ENCODE measurements at regions not wholly inside any gene's neighbourhood (a gene's known extent, or its start where the extent isn't known, plus 50 kb on each side); places are given as distances from the start of the nearest gene placed in this dataset.

DNA sequence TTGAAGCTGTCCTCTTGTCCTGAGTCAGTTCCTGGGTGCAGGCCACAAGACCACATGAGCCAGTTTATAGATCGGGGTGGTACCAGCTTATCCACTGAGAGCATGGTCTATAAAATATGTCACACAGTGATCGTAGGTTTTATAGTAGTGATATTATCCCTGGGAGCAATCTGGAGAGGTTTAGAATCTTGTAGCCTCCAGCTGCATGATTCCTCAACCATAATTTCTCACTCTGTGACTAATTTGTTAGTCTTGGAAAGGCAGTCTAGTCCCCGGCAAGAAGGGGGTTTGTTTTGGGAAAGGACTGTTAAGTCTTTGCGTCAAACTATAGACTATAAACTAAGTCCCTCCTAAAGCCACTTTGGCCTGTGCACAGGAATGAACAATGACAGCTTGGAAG, 693.0 kb upstream of the CADM2 start:
- H3K4me2 ChIP-seq (ENCODE audit: low read length) = no peak overlapping the region
- H3K27ac ChIP-seq (ENCODE audit: low read depth, low read length) = no peak overlapping the region
- H4K20me1 ChIP-seq (ENCODE audit: insufficient read depth) = no peaks in the 10 kb centered on the region
- intact Hi-C loops (cut with micrococcal nuclease) = no loop called here
- H3K9me2 ChIP-seq (ENCODE audit: insufficient read depth) = no peaks in the 10 kb centered on the region
- ATAC-seq = no peak
- POLR2A ChIA-PET = no interaction called here
- no peak overlapping the region for H3K9ac ChIP-seq (ENCODE audit: low read length)
- H3K9me3 ChIP-seq (ENCODE audit: control insufficient read depth in 1 of 2, insufficient read depth in 1 of 2, low read depth in 1 of 2, low read length in 2 of 2) = peaks cover 6 to 44% of the 10 kb centered on the region in 2 experiments
- H3K4me3 ChIP-seq (replicated peaks in 1 of 2; ENCODE audit: low read depth in 1 of 2, low read length in 2 of 2) = no peak overlapping the region
- H3K36me3 ChIP-seq (ENCODE audit: control insufficient read depth in 1 of 2, insufficient read depth in 2 of 2, low read length in 2 of 2) = no peaks in the 10 kb centered on the region
- DNase-seq (ENCODE audit: low read depth, low spot score) = no peak
- RAD21 ChIA-PET (ENCODE audit: low non-redundant PET in 1 of 2, low total read pairs in 2 of 2, uncharacterized antibody in 2 of 2, unreplicated experiment in 2 of 2) = no interaction called here
- BruUV-seq (replicated peaks) = no TSS peak
- TF ChIP-seq TCF7L2 (IDR thresholded peaks at IDR 0.05; ENCODE audit: borderline replicate concordance, extremely low read depth, insufficient read depth, insufficient read length) = no peak
- TF ChIP-seq SIN3A (IDR thresholded peaks at IDR 0.05; ENCODE audit: low read depth) = no peak
- no peak for TF ChIP-seq ZNF274 (IDR thresholded peaks at IDR 0.05; ENCODE audit: low read depth, low read length)
- TF ChIP-seq, protein P1, sequence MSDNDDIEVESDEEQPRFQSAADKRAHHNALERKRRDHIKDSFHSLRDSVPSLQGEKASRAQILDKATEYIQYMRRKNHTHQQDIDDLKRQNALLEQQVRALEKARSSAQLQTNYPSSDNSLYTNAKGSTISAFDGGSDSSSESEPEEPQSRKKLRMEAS (IDR thresholded peaks at IDR 0.05) = no peak
- no peak for TF ChIP-seq CEBPB (IDR thresholded peaks at IDR 0.05; ENCODE audit: low read depth)
- TF ChIP-seq EZH2phosphoT487 (IDR thresholded peaks at IDR 0.05; ENCODE audit: borderline replicate concordance) = no peak
- TF ChIP-seq FOSL1 (IDR thresholded peaks at IDR 0.05; ENCODE audit: low read depth) = no peak
- TF ChIP-seq RAD21 (IDR thresholded peaks at IDR 0.05; ENCODE audit: low read depth) = no peak
- no peak for TF ChIP-seq YY1 (IDR thresholded peaks at IDR 0.05; ENCODE audit: extremely low read depth, insufficient replicate concordance, low read depth, low read length)
- no peak for TF ChIP-seq EZH2 (IDR thresholded peaks at IDR 0.05)
- TF ChIP-seq, protein P2, sequence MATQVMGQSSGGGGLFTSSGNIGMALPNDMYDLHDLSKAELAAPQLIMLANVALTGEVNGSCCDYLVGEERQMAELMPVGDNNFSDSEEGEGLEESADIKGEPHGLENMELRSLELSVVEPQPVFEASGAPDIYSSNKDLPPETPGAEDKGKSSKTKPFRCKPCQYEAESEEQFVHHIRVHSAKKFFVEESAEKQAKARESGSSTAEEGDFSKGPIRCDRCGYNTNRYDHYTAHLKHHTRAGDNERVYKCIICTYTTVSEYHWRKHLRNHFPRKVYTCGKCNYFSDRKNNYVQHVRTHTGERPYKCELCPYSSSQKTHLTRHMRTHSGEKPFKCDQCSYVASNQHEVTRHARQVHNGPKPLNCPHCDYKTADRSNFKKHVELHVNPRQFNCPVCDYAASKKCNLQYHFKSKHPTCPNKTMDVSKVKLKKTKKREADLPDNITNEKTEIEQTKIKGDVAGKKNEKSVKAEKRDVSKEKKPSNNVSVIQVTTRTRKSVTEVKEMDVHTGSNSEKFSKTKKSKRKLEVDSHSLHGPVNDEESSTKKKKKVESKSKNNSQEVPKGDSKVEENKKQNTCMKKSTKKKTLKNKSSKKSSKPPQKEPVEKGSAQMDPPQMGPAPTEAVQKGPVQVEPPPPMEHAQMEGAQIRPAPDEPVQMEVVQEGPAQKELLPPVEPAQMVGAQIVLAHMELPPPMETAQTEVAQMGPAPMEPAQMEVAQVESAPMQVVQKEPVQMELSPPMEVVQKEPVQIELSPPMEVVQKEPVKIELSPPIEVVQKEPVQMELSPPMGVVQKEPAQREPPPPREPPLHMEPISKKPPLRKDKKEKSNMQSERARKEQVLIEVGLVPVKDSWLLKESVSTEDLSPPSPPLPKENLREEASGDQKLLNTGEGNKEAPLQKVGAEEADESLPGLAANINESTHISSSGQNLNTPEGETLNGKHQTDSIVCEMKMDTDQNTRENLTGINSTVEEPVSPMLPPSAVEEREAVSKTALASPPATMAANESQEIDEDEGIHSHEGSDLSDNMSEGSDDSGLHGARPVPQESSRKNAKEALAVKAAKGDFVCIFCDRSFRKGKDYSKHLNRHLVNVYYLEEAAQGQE (IDR thresholded peaks at IDR 0.05; ENCODE audit: low read depth) = no peak
- TF ChIP-seq, protein P3, sequence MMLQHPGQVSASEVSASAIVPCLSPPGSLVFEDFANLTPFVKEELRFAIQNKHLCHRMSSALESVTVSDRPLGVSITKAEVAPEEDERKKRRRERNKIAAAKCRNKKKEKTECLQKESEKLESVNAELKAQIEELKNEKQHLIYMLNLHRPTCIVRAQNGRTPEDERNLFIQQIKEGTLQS (IDR thresholded peaks at IDR 0.05) = no peak
- TF ChIP-seq CBX3 (IDR thresholded peaks at IDR 0.05; ENCODE audit: low read depth) = no peak
- no peak for TF ChIP-seq JUND (IDR thresholded peaks at IDR 0.05)
- no peak for TF ChIP-seq POLR2AphosphoS5 (IDR thresholded peaks at IDR 0.05; ENCODE audit: low read depth, low read length)
- no peak for TF ChIP-seq ZFX (IDR thresholded peaks at IDR 0.05)
- no peak for TF ChIP-seq POLR2A (IDR thresholded peaks at IDR 0.05; ENCODE audit: borderline replicate concordance, extremely low read depth, insufficient read depth, insufficient read length)
- TF ChIP-seq, protein P4, sequence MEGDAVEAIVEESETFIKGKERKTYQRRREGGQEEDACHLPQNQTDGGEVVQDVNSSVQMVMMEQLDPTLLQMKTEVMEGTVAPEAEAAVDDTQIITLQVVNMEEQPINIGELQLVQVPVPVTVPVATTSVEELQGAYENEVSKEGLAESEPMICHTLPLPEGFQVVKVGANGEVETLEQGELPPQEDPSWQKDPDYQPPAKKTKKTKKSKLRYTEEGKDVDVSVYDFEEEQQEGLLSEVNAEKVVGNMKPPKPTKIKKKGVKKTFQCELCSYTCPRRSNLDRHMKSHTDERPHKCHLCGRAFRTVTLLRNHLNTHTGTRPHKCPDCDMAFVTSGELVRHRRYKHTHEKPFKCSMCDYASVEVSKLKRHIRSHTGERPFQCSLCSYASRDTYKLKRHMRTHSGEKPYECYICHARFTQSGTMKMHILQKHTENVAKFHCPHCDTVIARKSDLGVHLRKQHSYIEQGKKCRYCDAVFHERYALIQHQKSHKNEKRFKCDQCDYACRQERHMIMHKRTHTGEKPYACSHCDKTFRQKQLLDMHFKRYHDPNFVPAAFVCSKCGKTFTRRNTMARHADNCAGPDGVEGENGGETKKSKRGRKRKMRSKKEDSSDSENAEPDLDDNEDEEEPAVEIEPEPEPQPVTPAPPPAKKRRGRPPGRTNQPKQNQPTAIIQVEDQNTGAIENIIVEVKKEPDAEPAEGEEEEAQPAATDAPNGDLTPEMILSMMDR (IDR thresholded peaks at IDR 0.05 in 2 of 3, conservative IDR thresholded peaks at IDR 0.05 in 1 of 3; ENCODE audit: borderline replicate concordance in 1 of 3, insufficient read depth in 1 of 3, low read depth in 2 of 3, low read length in 2 of 3) = no peak
- TF ChIP-seq ELF1 (IDR thresholded peaks at IDR 0.05; ENCODE audit: borderline replicate concordance, low read depth) = no peak
- CTCF ChIA-PET = no interaction called here
- H3K4me1 ChIP-seq (ENCODE audit: control insufficient read depth in 1 of 2, insufficient read depth in 2 of 2, low read length in 2 of 2) = no peaks in the 10 kb centered on the region
- no peaks in the 10 kb centered on the region for H3K79me2 ChIP-seq (ENCODE audit: insufficient read depth, low read length)
- H3K27me3 ChIP-seq (ENCODE audit: insufficient read depth, low read length) = no peaks in the 10 kb centered on the region
- H2AFZ ChIP-seq (ENCODE audit: low read depth, low read length, poor library complexity, severe bottlenecking) = no peak overlapping the region
